Stomach (tissue), 4 donors: ENCODE measurements at regions not wholly inside any gene's neighbourhood (a gene's known extent, or its start where the extent isn't known, plus 50 kb on each side); places are given as distances from the start of the nearest gene placed in this dataset.

Experiments used
- EP300 ChIP-seq: sonication (generic); formaldehyde crosslinking; IDR thresholded peaks from one replicate; pipeline ENCODE4 v1.6.1; 2017; ENCODE audit warnings: antibody characterized with exemption
- POLR2A ChIP-seq, 4 donors: fragments of 450-650 bp; IDR thresholded peaks; one replicate each; pipeline ENCODE4 v1.6.1; 2016; ENCODE audit warnings: antibody characterized with exemption in 4 of 4, control low read depth in 2 of 4, mild to moderate bottlenecking in 1 of 4, moderate library complexity in 1 of 4
- POLR2AphosphoS5 ChIP-seq, 3 donors: sonication (generic); formaldehyde crosslinking; IDR thresholded peaks; one replicate each; pipeline ENCODE4 v1.6.1; 2016; ENCODE audit warnings: antibody characterized with exemption in 3 of 3
- TF ChIP-seq, protein P1 (sequence below), 7 experiments: fragments of 450-650 bp in 4 of 7; fragments of 200-600 bp in 3 of 7; sonication (generic) in 3 of 7; IDR thresholded peaks; one replicate each; pipeline ENCODE4 v1.5.1; 2016 to 2019; ENCODE audit warnings: antibody characterized with exemption in 7 of 7, control low read depth in 2 of 7, mild to moderate bottlenecking in 1 of 7

DNA sequence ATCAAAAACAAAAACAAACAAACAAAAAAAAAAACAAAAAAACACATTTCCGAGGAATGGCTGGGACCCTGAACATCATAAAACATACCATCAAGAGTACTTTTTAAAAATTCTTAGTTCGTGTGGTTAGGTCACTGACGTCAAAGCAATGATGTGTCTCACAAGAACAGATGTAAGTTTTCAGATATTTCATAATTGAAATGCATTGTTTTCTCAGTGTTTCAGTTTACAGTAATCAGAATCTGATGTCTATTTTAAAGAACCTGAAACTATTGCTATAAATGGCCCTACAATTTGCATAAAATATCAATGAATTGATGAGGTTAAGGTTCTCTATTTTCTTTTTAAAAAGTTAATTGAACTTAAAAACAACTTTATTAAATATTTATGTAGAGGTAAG, 103.7 kb upstream of the HGF start:
- TF ChIP-seq, protein P1, sequence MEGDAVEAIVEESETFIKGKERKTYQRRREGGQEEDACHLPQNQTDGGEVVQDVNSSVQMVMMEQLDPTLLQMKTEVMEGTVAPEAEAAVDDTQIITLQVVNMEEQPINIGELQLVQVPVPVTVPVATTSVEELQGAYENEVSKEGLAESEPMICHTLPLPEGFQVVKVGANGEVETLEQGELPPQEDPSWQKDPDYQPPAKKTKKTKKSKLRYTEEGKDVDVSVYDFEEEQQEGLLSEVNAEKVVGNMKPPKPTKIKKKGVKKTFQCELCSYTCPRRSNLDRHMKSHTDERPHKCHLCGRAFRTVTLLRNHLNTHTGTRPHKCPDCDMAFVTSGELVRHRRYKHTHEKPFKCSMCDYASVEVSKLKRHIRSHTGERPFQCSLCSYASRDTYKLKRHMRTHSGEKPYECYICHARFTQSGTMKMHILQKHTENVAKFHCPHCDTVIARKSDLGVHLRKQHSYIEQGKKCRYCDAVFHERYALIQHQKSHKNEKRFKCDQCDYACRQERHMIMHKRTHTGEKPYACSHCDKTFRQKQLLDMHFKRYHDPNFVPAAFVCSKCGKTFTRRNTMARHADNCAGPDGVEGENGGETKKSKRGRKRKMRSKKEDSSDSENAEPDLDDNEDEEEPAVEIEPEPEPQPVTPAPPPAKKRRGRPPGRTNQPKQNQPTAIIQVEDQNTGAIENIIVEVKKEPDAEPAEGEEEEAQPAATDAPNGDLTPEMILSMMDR (IDR thresholded peaks at IDR 0.05) = no peak
- no peak for TF ChIP-seq POLR2AphosphoS5 (IDR thresholded peaks at IDR 0.05)
- no peak for TF ChIP-seq POLR2A (IDR thresholded peaks at IDR 0.05)
- TF ChIP-seq EP300 = no peak
